WTC11 (cell line): ENCODE measurements at regions not wholly inside any gene's neighbourhood (a gene's known extent, or its start where the extent isn't known, plus 50 kb on each side); places are given as distances from the start of the nearest gene placed in this dataset.

ENCODE experiments used
- ATAC-seq: fragments of 200-7000 bp; cut with Tn5 transposase; 2 replicates; pipeline ENCODE4 v1.10.0; 2021; ENCODE audit warnings: mild to moderate bottlenecking, moderate library complexity
- CTCF ChIA-PET: fragments of 300-600 bp; sonication (Branson Sonifier 250); formaldehyde crosslinking; loops from one replicate; lab custom pipeline; 2021; ENCODE audit warnings: antibody characterized with exemption; lab: Charles Lee
- POLR2A ChIA-PET: fragments of 350-600 bp; sonication (Branson Sonifier 250); formaldehyde crosslinking; loops from one replicate; lab custom pipeline; 2021; ENCODE audit warnings: antibody characterized with exemption; lab: Charles Lee
- DNase-seq: peaks from one replicate; pipeline ENCODE4 v3.0.0; 2021; ENCODE audit warnings: low spot score
- H3K27ac Mint-ChIP-seq: 2 replicates; pipeline ENCODE4 v1.8.0; 2021; ENCODE audit warnings: mixed read lengths
- H3K27me3 Mint-ChIP-seq: 2 replicates; pipeline ENCODE4 v1.8.0; 2021; ENCODE audit warnings: low read depth, mild to moderate bottlenecking, moderate library complexity, mixed read lengths
- H3K36me3 Mint-ChIP-seq: 2 replicates; pipeline ENCODE4 v1.8.0; 2021; ENCODE audit warnings: mixed read lengths
- H3K4me1 Mint-ChIP-seq: 2 replicates; pipeline ENCODE4 v1.8.0; 2022; ENCODE audit warnings: mixed read lengths
- H3K4me3 Mint-ChIP-seq: 2 replicates; pipeline ENCODE4 v1.8.0; 2021; ENCODE audit warnings: mild to moderate bottlenecking, moderate library complexity, mixed read lengths
- H3K9me3 Mint-ChIP-seq: 2 replicates; pipeline ENCODE4 v1.8.0; 2021; ENCODE audit warnings: mixed read lengths
- ARID4B ChIP-seq: sonication (generic); formaldehyde crosslinking; IDR thresholded peaks from 2 replicates; pipeline ENCODE4 v1.8.0; 2023; ENCODE audit warnings: missing genetic modification reagents, mild to moderate bottlenecking, borderline replicate concordance
- CREM ChIP-seq: sonication (generic); formaldehyde crosslinking; IDR thresholded peaks from 2 replicates; pipeline ENCODE4 v1.8.1; 2022; ENCODE audit warnings: mild to moderate bottlenecking, missing genetic modification reagents, moderate library complexity
- ELF4 ChIP-seq: sonication (generic); formaldehyde crosslinking; IDR thresholded peaks from 2 replicates; pipeline ENCODE4 v1.8.1; 2022; ENCODE audit warnings: low read depth, mild to moderate bottlenecking, moderate library complexity, missing genetic modification reagents
- GTF2I ChIP-seq: fragments of 250-450 bp; sonication (Bioruptor Pico); conservative IDR thresholded peaks from 2 replicates; pipeline ENCODE4 v1.4.0; 2021; ENCODE audit warnings: mild to moderate bottlenecking
- IRF1 ChIP-seq: sonication (generic); formaldehyde crosslinking; IDR thresholded peaks from 2 replicates; pipeline ENCODE4 v1.8.0; 2023; ENCODE audit warnings: missing genetic modification reagents
- MAX ChIP-seq: sonication (generic); formaldehyde crosslinking; IDR thresholded peaks from 2 replicates; pipeline ENCODE4 v1.8.0; 2022; ENCODE audit warnings: mild to moderate bottlenecking, missing genetic modification reagents
- MYBL2 ChIP-seq: sonication (generic); formaldehyde crosslinking; IDR thresholded peaks from 2 replicates; pipeline ENCODE4 v1.8.1; 2023; ENCODE audit warnings: mild to moderate bottlenecking, moderate library complexity, missing genetic modification reagents
- NFYB ChIP-seq: sonication (generic); formaldehyde crosslinking; conservative IDR thresholded peaks from 2 replicates; pipeline ENCODE4 v1.8.0; 2022; ENCODE audit warnings: low read depth, missing genetic modification reagents
- NR1H2 ChIP-seq: sonication (generic); formaldehyde crosslinking; IDR thresholded peaks from 2 replicates; pipeline ENCODE4 v1.9.0; 2021; ENCODE audit warnings: mild to moderate bottlenecking, moderate library complexity, missing genetic modification reagents
- NR3C1 ChIP-seq: sonication (generic); formaldehyde crosslinking; conservative IDR thresholded peaks from 2 replicates; pipeline ENCODE4 v1.8.1; 2023; ENCODE audit warnings: low read depth, mild to moderate bottlenecking, missing genetic modification reagents
- PRRX2 ChIP-seq: fragments of 250-450 bp; sonication (Bioruptor Pico); IDR thresholded peaks from 2 replicates; pipeline ENCODE4 v1.8.0; 2021; ENCODE audit warnings: mild to moderate bottlenecking
- RELA ChIP-seq: sonication (generic); formaldehyde crosslinking; IDR thresholded peaks from 2 replicates; pipeline ENCODE4 v1.8.1; 2022; ENCODE audit warnings: missing genetic modification reagents, mild to moderate bottlenecking, borderline replicate concordance
- RORB ChIP-seq: fragments of 250-450 bp; sonication (Bioruptor Pico); IDR thresholded peaks from 2 replicates; pipeline ENCODE4 v1.9.0; 2021; ENCODE audit warnings: mild to moderate bottlenecking
- SMAD3 ChIP-seq: sonication (generic); formaldehyde crosslinking; IDR thresholded peaks from 2 replicates; pipeline ENCODE4 v1.8.0; 2022; ENCODE audit warnings: missing genetic modification reagents, mild to moderate bottlenecking, borderline replicate concordance
- SMAD4 ChIP-seq: sonication (generic); formaldehyde crosslinking; IDR thresholded peaks from 2 replicates; pipeline ENCODE4 v1.8.0; 2022; ENCODE audit warnings: mild to moderate bottlenecking, missing genetic modification reagents
- ZNF232 ChIP-seq: sonication (generic); formaldehyde crosslinking; IDR thresholded peaks from 2 replicates; pipeline ENCODE4 v1.8.0; 2022; ENCODE audit warnings: mild to moderate bottlenecking, missing genetic modification reagents
- ZNF532 ChIP-seq: fragments of 250-450 bp; sonication (Bioruptor Pico); IDR thresholded peaks from 2 replicates; pipeline ENCODE4 v1.9.0; 2021; ENCODE audit warnings: mild to moderate bottlenecking, borderline replicate concordance

GRCh38 chr5:33322632-33323031 is 118.1 kb upstream of the TARS1 start:
- no peaks in the 10 kb centered on the region for H3K27me3 Mint-ChIP-seq
- H3K4me1 Mint-ChIP-seq, result no peaks in the 10 kb centered on the region
- POLR2A ChIA-PET, result no interaction called here
- TF ChIP-seq SMAD4, result no peak
- no peak for TF ChIP-seq ELF4 (CRISPR knock-in tag)
- TF ChIP-seq RELA (CRISPR knock-in tag), result no peak
- no peak for TF ChIP-seq NFYB (CRISPR knock-in tag)
- no peak for TF ChIP-seq RORB (CRISPR knock-in tag)
- TF ChIP-seq GTF2I (CRISPR knock-in tag), result no peak
- TF ChIP-seq ARID4B, result no peak
- TF ChIP-seq MAX (CRISPR knock-in tag), result no peak
- no peak for TF ChIP-seq ZNF532 (CRISPR knock-in tag)
- TF ChIP-seq NR3C1 (CRISPR knock-in tag), result no peak
- no peak for TF ChIP-seq PRRX2 (CRISPR knock-in tag)
- TF ChIP-seq IRF1 (CRISPR knock-in tag), result no peak
- H3K4me3 Mint-ChIP-seq, result no peak overlapping the region
- CTCF ChIA-PET, result no interaction called here
- no peak for DNase-seq
- no peaks in the 10 kb centered on the region for H3K36me3 Mint-ChIP-seq
- ATAC-seq, result no peak
- H3K27ac Mint-ChIP-seq, result no peak overlapping the region
- peaks cover 4% of the 10 kb centered on the region for H3K9me3 Mint-ChIP-seq

GRCh38 chr5:33324667-33325307 is 116.0 kb upstream of the TARS1 start:
- Mint-ChIP-seq H3K36me3 (no peaks in the 10 kb centered on the region), H3K27me3 (no peaks in the 10 kb centered on the region), H3K27ac (no peak overlapping the region), H3K4me1 (no peaks in the 10 kb centered on the region), H3K4me3 (no peak overlapping the region), H3K9me3 (peaks cover 4% of the 10 kb centered on the region)
- ATAC-seq (no peak), DNase-seq (no peak)
- ChIA-PET POLR2A (no interaction called here), CTCF (no interaction called here)
- TF ChIP-seq SMAD4 (no peak), SMAD3 (CRISPR knock-in tag) (no peak), NFYB (CRISPR knock-in tag) (no peak), ELF4 (CRISPR knock-in tag) (no peak), CREM (CRISPR knock-in tag) (no peak), ZNF232 (CRISPR knock-in tag) (no peak), MYBL2 (no peak), NR1H2 (CRISPR knock-in tag) (no peak)
